ENCODE measurements at regions not wholly inside any gene's neighbourhood (a gene's known extent, or its start where the extent isn't known, plus 50 kb on each side); places are given as distances from the start of the nearest gene placed in this dataset.

DNA sequence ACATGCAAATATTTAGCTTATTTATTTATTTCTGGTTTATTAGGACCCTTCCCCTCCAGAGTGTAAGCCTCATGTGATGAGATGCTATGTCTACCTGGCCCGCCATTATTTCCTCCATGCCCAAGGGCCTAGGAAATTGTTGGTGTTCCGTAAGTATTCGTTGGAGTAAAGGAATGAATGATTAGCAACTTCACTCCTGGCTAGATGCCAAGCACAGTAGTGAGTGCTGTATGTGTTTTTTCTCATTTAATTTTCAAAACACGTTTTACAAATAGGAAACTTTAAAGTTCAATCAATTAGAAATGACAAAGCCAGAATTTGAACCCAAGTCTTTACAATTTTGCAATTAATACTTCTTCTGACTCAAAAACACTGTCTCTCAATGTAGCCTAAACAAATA is 253.8 kb downstream of the BCAT1 start:
- Histone ChIP-seq H4K20me1 (ENCODE audit: insufficient read depth, low read length) (no peaks in the 10 kb centered on the region), H2AFZ (ENCODE audit: low read length) (no peak overlapping the region), H3F3A (ENCODE audit: insufficient read depth, low read length) (no peaks in the 10 kb centered on the region), H3K9ac (ENCODE audit: low read length) (no peak overlapping the region), H3K79me2 (ENCODE audit: insufficient read depth, low read length) (no peaks in the 10 kb centered on the region), H3K9me3 (ENCODE audit: low read length) (no peaks in the 10 kb centered on the region), H3K4me1 (ENCODE audit: insufficient read depth, low read length, severe bottlenecking) (no peaks in the 10 kb centered on the region), H3K27ac (ENCODE audit: low read depth, low read length, poor library complexity, severe bottlenecking) (no peak overlapping the region), H3K9me2 (ENCODE audit: low read depth, low read length) (no peaks in the 10 kb centered on the region), H3K4me3 (ENCODE audit: low read depth, low read length, poor library complexity, severe bottlenecking) (no peak overlapping the region), H3K36me3 (ENCODE audit: insufficient read depth, low read length) (no peaks in the 10 kb centered on the region), H3K4me2 (ENCODE audit: low read length) (no peak overlapping the region), H3K27me3 (ENCODE audit: insufficient read depth, low read length) (no peaks in the 10 kb centered on the region)
- no peak for TF ChIP-seq EZH2 (IDR thresholded peaks at IDR 0.05; ENCODE audit: borderline replicate concordance, low read length)
- TF ChIP-seq, protein P1, sequence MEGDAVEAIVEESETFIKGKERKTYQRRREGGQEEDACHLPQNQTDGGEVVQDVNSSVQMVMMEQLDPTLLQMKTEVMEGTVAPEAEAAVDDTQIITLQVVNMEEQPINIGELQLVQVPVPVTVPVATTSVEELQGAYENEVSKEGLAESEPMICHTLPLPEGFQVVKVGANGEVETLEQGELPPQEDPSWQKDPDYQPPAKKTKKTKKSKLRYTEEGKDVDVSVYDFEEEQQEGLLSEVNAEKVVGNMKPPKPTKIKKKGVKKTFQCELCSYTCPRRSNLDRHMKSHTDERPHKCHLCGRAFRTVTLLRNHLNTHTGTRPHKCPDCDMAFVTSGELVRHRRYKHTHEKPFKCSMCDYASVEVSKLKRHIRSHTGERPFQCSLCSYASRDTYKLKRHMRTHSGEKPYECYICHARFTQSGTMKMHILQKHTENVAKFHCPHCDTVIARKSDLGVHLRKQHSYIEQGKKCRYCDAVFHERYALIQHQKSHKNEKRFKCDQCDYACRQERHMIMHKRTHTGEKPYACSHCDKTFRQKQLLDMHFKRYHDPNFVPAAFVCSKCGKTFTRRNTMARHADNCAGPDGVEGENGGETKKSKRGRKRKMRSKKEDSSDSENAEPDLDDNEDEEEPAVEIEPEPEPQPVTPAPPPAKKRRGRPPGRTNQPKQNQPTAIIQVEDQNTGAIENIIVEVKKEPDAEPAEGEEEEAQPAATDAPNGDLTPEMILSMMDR (IDR thresholded peaks at IDR 0.05; ENCODE audit: low read length): no peak

DNA sequence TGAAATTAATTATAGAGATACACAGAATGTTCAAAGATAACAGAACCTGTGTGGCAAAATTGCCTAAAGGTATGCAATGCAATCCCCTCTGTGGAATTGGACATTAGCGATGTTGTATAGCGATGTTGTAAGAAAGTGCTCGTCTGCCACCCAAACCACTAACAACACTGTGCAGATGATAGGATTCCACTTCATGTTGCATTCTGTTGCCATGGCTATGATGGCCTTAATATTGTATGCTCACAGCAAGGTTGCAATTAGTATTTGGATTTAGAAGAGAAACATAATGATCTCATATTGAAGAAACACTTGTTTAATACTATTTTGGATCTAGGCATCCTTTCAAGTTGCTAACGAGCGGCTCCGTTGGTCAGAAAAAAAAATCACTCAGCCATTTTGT is 260.3 kb downstream of the BCAT1 start:
- Histone ChIP-seq H4K20me1 (ENCODE audit: insufficient read depth, low read length) (no peaks in the 10 kb centered on the region), H3K4me1 (ENCODE audit: insufficient read depth, low read length, severe bottlenecking) (no peaks in the 10 kb centered on the region), H3K79me2 (ENCODE audit: insufficient read depth, low read length) (no peaks in the 10 kb centered on the region), H2AFZ (ENCODE audit: low read length) (no peak overlapping the region), H3K27me3 (ENCODE audit: insufficient read depth, low read length) (no peaks in the 10 kb centered on the region), H3K9ac (ENCODE audit: low read length) (no peak overlapping the region), H3K4me3 (ENCODE audit: low read depth, low read length, poor library complexity, severe bottlenecking) (no peak overlapping the region), H3K9me3 (ENCODE audit: low read length) (no peaks in the 10 kb centered on the region), H3K36me3 (ENCODE audit: insufficient read depth, low read length) (no peaks in the 10 kb centered on the region), H3K9me2 (ENCODE audit: low read depth, low read length) (no peaks in the 10 kb centered on the region), H3K27ac (ENCODE audit: low read depth, low read length, poor library complexity, severe bottlenecking) (no peak overlapping the region), H3K4me2 (ENCODE audit: low read length) (no peak overlapping the region), H3F3A (ENCODE audit: insufficient read depth, low read length) (no peaks in the 10 kb centered on the region)
- TF ChIP-seq, protein P1 (IDR thresholded peaks at IDR 0.05; ENCODE audit: low read length): no peak
- no peak for TF ChIP-seq EZH2 (IDR thresholded peaks at IDR 0.05; ENCODE audit: borderline replicate concordance, low read length)

DNA sequence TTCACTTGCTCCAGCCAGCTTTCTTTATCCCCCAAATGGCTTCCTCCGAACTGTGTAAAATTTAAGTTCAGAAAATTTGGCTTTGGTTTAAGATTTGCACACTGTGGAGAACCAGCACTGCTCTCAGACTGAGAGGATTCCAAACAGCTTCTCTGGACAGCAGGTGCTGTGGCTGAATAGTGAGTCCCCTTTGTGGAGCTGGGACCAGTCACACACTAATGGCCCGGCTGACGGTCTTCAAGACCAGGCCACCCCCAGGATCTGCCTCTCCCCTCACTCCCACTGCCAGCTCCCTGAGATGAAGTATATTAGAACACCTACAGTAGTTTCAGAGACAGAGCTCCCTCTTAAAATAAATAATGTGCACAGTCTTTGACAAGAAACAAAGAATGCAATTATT is 267.3 kb downstream of the BCAT1 start:
- H2AFZ ChIP-seq (ENCODE audit: low read length): no peak overlapping the region
- no peaks in the 10 kb centered on the region for H3K36me3 ChIP-seq (ENCODE audit: insufficient read depth, low read length)
- H3K9me2 ChIP-seq (ENCODE audit: low read depth, low read length): no peaks in the 10 kb centered on the region
- TF ChIP-seq EZH2 (IDR thresholded peaks at IDR 0.05; ENCODE audit: borderline replicate concordance, low read length): no peak
- TF ChIP-seq, protein P1 (IDR thresholded peaks at IDR 0.05; ENCODE audit: low read length): no peak
- H3K9me3 ChIP-seq (ENCODE audit: low read length): no peaks in the 10 kb centered on the region
- no peaks in the 10 kb centered on the region for H4K20me1 ChIP-seq (ENCODE audit: insufficient read depth, low read length)
- H3K79me2 ChIP-seq (ENCODE audit: insufficient read depth, low read length): no peaks in the 10 kb centered on the region
- no peak overlapping the region for H3K9ac ChIP-seq (ENCODE audit: low read length)
- H3K4me1 ChIP-seq (ENCODE audit: insufficient read depth, low read length, severe bottlenecking): no peaks in the 10 kb centered on the region
- no peak overlapping the region for H3K4me2 ChIP-seq (ENCODE audit: low read length)
- H3K4me3 ChIP-seq (ENCODE audit: low read depth, low read length, poor library complexity, severe bottlenecking): no peak overlapping the region
- H3K27me3 ChIP-seq (ENCODE audit: insufficient read depth, low read length): no peaks in the 10 kb centered on the region
- H3F3A ChIP-seq (ENCODE audit: insufficient read depth, low read length): no peaks in the 10 kb centered on the region
- H3K27ac ChIP-seq (ENCODE audit: low read depth, low read length, poor library complexity, severe bottlenecking): no peak overlapping the region
